OCI-LY3 (cell line): ENCODE measurements at regions not wholly inside any gene's neighbourhood (a gene's known extent, or its start where the extent isn't known, plus 50 kb on each side); places are given as distances from the start of the nearest gene placed in this dataset.

ENCODE experiments used
- H2AFZ ChIP-seq: fragments of 200-600, 300-600 bp; shearing (Covaris generic); 2 replicates; pipeline ENCODE4 v1.6.0; 2014; ENCODE audit warnings: antibody characterized with exemption, low read depth, low read length
- H3K27ac ChIP-seq: fragments of 200-600, 300-600 bp; sonication (generic); 2 replicates; pipeline ENCODE4 v1.5.1; 2014; ENCODE audit warnings: mild to moderate bottlenecking, low read length, moderate library complexity, mixed read lengths
- H3K27me3 ChIP-seq: fragments of 200-600, 300-600 bp; sonication (generic); 2 replicates; pipeline ENCODE4 v1.6.1; 2014; ENCODE audit warnings: low read depth, low read length, mixed read lengths
- H3K36me3 ChIP-seq: fragments of 200-600, 300-600 bp; sonication (generic); replicated peaks from 2 replicates; pipeline ENCODE3; 2014; ENCODE audit warnings: low read depth, low read length, mixed read lengths
- H3K4me1 ChIP-seq: fragments of 300-600, 200-600 bp; sonication (generic); 2 replicates; pipeline ENCODE4 v1.6.1; 2014; ENCODE audit warnings: low read length, mixed read lengths
- H3K4me2 ChIP-seq: fragments of 200-600, 300-600 bp; sonication (generic); 2 replicates; pipeline ENCODE4 v1.6.1; 2014; ENCODE audit warnings: low read length, mixed read lengths
- H3K4me3 ChIP-seq: fragments of 300-600, 200-600 bp; sonication (generic); 2 replicates; pipeline ENCODE4 v1.5.1; 2014; ENCODE audit warnings: antibody characterized with exemption, mild to moderate bottlenecking, low read length, moderate library complexity
- H3K79me2 ChIP-seq: fragments of 300-600, 200-600 bp; shearing (Covaris generic); 2 replicates; pipeline ENCODE4 v1.6.1; 2014; ENCODE audit warnings: mild to moderate bottlenecking, low read length, mixed read lengths
- H3K9ac ChIP-seq: fragments of 300-600, 200-600 bp; shearing (Covaris generic); 2 replicates; pipeline ENCODE4 v1.6.0; 2014; ENCODE audit warnings: mild to moderate bottlenecking, low read length, moderate library complexity
- H3K9me3 ChIP-seq: fragments of 200-600, 300-600 bp; shearing (Covaris generic); 2 replicates; pipeline ENCODE4 v1.6.1; 2014; ENCODE audit warnings: low read length, mixed read lengths; ENCODE audit not compliant: insufficient read depth
- H4K20me1 ChIP-seq: fragments of 200-600, 300-600 bp; sonication (generic); 2 replicates; pipeline ENCODE4 v1.6.1; 2016; ENCODE audit warnings: low read length, mixed read lengths; ENCODE audit not compliant: insufficient read depth
- EZH2phosphoT487 ChIP-seq: fragments of 200-600 bp; shearing (Covaris generic); IDR thresholded peaks from 2 replicates; pipeline ENCODE4 v1.6.1; 2018; ENCODE audit warnings: antibody characterized with exemption, mixed run types, low read depth
- TF ChIP-seq, protein P1 (sequence below): fragments of 200-600, 300-600 bp; sonication (generic); IDR thresholded peaks from 2 replicates; pipeline ENCODE4 v1.5.1; 2014; ENCODE audit warnings: antibody characterized with exemption, low read length, low read depth

DNA sequence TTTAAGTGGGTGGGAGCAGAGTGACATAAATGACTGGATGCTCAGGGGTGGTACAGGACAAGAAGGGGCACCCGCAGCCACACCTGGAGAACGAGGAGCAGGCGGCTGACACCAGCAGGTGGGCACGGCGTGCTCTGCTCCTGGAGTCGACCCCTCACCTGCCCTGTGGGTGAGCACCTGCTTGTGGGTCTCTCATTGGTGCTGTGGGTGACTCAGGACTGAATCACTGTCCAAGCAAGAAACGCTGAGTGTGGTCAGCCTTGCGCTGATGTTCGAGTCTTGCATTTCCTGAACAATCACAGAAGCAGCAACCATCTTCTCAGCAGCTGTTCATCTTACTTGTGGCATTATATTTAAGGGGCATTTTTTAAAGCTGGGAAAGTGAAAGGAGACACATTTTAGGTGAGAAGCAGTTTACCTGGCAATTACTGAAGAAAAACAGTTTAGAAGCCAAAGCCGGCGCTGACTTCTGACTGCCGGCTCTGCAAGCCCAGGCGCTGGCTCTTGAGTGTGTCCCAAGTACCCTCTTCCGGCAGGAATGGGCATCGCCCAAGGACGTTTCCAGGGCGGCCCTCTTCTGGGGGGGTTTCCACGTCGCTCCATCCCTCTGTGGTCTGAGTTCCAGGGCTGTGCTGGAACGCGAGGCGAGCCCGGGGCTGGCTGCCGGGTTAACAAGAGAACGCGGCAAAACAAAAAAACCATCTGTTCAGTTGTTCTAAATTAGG is 145.2 kb upstream of the PFKP start:
- no peak overlapping the region for H3K27ac ChIP-seq
- H4K20me1 ChIP-seq: no peaks in the 10 kb centered on the region
- H3K36me3 ChIP-seq: no peaks in the 10 kb centered on the region
- TF ChIP-seq, protein P1, sequence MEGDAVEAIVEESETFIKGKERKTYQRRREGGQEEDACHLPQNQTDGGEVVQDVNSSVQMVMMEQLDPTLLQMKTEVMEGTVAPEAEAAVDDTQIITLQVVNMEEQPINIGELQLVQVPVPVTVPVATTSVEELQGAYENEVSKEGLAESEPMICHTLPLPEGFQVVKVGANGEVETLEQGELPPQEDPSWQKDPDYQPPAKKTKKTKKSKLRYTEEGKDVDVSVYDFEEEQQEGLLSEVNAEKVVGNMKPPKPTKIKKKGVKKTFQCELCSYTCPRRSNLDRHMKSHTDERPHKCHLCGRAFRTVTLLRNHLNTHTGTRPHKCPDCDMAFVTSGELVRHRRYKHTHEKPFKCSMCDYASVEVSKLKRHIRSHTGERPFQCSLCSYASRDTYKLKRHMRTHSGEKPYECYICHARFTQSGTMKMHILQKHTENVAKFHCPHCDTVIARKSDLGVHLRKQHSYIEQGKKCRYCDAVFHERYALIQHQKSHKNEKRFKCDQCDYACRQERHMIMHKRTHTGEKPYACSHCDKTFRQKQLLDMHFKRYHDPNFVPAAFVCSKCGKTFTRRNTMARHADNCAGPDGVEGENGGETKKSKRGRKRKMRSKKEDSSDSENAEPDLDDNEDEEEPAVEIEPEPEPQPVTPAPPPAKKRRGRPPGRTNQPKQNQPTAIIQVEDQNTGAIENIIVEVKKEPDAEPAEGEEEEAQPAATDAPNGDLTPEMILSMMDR: no peak
- TF ChIP-seq EZH2phosphoT487: no peak
- H3K4me1 ChIP-seq: no peaks in the 10 kb centered on the region
- peaks cover 19% of the 10 kb centered on the region for H3K27me3 ChIP-seq
- H2AFZ ChIP-seq: no peak overlapping the region
- H3K4me3 ChIP-seq: no peak overlapping the region
- no peak overlapping the region for H3K4me2 ChIP-seq
- no peak overlapping the region for H3K9ac ChIP-seq
- H3K79me2 ChIP-seq: no peaks in the 10 kb centered on the region
- no peaks in the 10 kb centered on the region for H3K9me3 ChIP-seq

DNA sequence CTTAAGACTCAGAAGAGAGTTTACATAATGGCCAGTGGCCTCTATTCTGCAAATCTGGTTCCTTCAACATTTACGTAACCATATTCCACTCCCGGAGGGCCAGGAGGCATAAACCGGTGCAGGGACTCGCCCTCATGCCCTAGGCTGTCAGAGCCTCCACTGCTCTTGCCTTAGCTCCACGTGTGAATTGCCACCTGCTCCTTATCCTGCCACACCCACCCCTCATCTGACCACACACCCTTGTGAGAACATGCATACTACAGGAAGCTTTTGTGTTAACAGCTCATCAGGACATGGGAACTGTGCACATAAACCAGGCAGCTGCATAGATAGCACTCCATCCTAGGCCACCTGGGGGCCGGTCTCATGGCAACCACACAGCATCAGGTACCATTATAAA is 146.7 kb upstream of the PFKP start:
- TF ChIP-seq, protein P1: no peak
- no peak for TF ChIP-seq EZH2phosphoT487
- Histone ChIP-seq H3K9ac (no peak overlapping the region), H2AFZ (no peak overlapping the region)

DNA sequence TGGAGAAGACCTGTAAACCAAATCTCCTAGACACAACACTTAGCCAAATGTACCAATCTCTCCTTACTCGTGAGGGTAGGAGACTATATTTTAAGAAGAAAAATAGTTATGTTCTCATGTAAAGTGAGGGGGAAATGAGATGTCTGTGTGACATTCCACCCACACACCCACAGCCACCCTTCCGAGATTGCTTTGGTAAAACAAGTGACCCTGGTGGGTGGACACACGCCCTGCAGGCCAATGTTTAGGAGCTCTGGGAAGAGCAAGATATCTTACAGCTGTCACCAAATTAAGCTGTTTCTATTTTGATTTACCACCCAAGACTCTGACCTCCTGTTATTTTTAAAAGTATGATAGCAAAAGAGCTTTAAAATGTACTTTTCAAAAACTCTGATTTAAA is 147.2 kb upstream of the PFKP start:
- Histone ChIP-seq H3K27ac (no peak overlapping the region), H4K20me1 (no peaks in the 10 kb centered on the region), H3K9me3 (no peaks in the 10 kb centered on the region), H3K27me3 (peaks cover 18% of the 10 kb centered on the region), H2AFZ (no peak overlapping the region), H3K4me3 (no peak overlapping the region), H3K4me2 (no peak overlapping the region), H3K79me2 (no peaks in the 10 kb centered on the region), H3K4me1 (no peaks in the 10 kb centered on the region), H3K9ac (no peak overlapping the region), H3K36me3 (no peaks in the 10 kb centered on the region)
- TF ChIP-seq, protein P1: no peak
- TF ChIP-seq EZH2phosphoT487: no peak

More for the DNA sequence above, 146.7 kb upstream of the PFKP start:
- no peaks in the 10 kb centered on the region for H3K9me3 ChIP-seq
- H3K36me3 ChIP-seq: no peaks in the 10 kb centered on the region
- H3K4me3 ChIP-seq: no peak overlapping the region
- no peaks in the 10 kb centered on the region for H3K4me1 ChIP-seq
- no peaks in the 10 kb centered on the region for H4K20me1 ChIP-seq
- no peak overlapping the region for H3K4me2 ChIP-seq
- H3K27me3 ChIP-seq: peaks cover 18% of the 10 kb centered on the region
- no peak overlapping the region for H3K27ac ChIP-seq
- no peaks in the 10 kb centered on the region for H3K79me2 ChIP-seq

DNA sequence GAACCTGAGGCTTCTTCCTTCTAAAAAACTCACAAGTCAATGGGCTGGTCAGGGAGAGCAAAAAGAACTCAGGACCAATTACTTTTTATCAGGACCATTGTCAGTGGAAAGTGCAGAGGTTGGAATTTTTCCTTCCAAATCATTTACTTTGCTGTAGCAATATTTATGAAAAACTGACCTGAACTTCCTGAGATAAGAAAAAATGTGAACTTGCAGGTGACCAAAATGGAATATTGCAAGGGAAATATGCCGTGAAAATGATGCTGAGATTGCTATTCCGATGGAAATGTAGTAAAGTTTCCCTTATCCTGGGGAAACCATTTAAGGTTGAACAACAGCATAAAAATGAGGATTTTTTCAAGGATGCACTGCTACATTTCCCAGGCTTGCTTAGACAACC is 148.3 kb upstream of the PFKP start:
- TF ChIP-seq, protein P1: no peak
- no peak for TF ChIP-seq EZH2phosphoT487
- H3K4me3 ChIP-seq: no peak overlapping the region
- H3K36me3 ChIP-seq: no peaks in the 10 kb centered on the region
- H2AFZ ChIP-seq: no peak overlapping the region
- H3K4me2 ChIP-seq: no peak overlapping the region
- H3K9me3 ChIP-seq: no peaks in the 10 kb centered on the region
- H4K20me1 ChIP-seq: no peaks in the 10 kb centered on the region
- peaks cover 18% of the 10 kb centered on the region for H3K27me3 ChIP-seq
- no peak overlapping the region for H3K27ac ChIP-seq
- H3K9ac ChIP-seq: no peak overlapping the region
- no peaks in the 10 kb centered on the region for H3K79me2 ChIP-seq
- no peaks in the 10 kb centered on the region for H3K4me1 ChIP-seq
